ENCODE measurements at regions not wholly inside any gene's neighbourhood (a gene's known extent, or its start where the extent isn't known, plus 50 kb on each side); places are given as distances from the start of the nearest gene placed in this dataset.

- no peak for TF ChIP-seq CTCF (IDR thresholded peaks at IDR 0.05; ENCODE audit: unreplicated experiment)
- Mint-ChIP-seq H3K36me3 (ENCODE audit: low read depth, unreplicated experiment) (no peaks in the 10 kb centered on the region), H3K9me3 (ENCODE audit: unreplicated experiment) (no peaks in the 10 kb centered on the region), H3K27ac (ENCODE audit: unreplicated experiment) (no peak overlapping the region), H3K4me3 (ENCODE audit: unreplicated experiment) (no peak overlapping the region), H3K27me3 (ENCODE audit: unreplicated experiment) (no peaks in the 10 kb centered on the region), H3K4me1 (ENCODE audit: unreplicated experiment) (no peaks in the 10 kb centered on the region)
- no peak for DNase-seq (ENCODE audit: low spot score)
Observed at GRCh38 chr13:73610799-73611592, 523.2 kb downstream of the KLF12 start.

GRCh38 chr13:73608711-73609485 is 525.3 kb downstream of the KLF12 start:
- H3K4me3 Mint-ChIP-seq (ENCODE audit: unreplicated experiment), result no peak overlapping the region
- no peaks in the 10 kb centered on the region for H3K9me3 Mint-ChIP-seq (ENCODE audit: unreplicated experiment)
- no peak for DNase-seq (ENCODE audit: low spot score)
- no peak overlapping the region for H3K27ac Mint-ChIP-seq (ENCODE audit: unreplicated experiment)
- H3K27me3 Mint-ChIP-seq (ENCODE audit: unreplicated experiment), result no peaks in the 10 kb centered on the region
- TF ChIP-seq CTCF (IDR thresholded peaks at IDR 0.05; ENCODE audit: unreplicated experiment), result no peak
- H3K36me3 Mint-ChIP-seq (ENCODE audit: low read depth, unreplicated experiment), result no peaks in the 10 kb centered on the region
- H3K4me1 Mint-ChIP-seq (ENCODE audit: unreplicated experiment), result no peaks in the 10 kb centered on the region

- Mint-ChIP-seq H3K9me3 (ENCODE audit: unreplicated experiment) (no peaks in the 10 kb centered on the region), H3K27me3 (ENCODE audit: unreplicated experiment) (no peaks in the 10 kb centered on the region), H3K36me3 (ENCODE audit: low read depth, unreplicated experiment) (no peaks in the 10 kb centered on the region), H3K4me1 (ENCODE audit: unreplicated experiment) (no peaks in the 10 kb centered on the region), H3K4me3 (ENCODE audit: unreplicated experiment) (no peak overlapping the region), H3K27ac (ENCODE audit: unreplicated experiment) (no peak overlapping the region)
- no peak for DNase-seq (ENCODE audit: low spot score)
- no peak for TF ChIP-seq CTCF (IDR thresholded peaks at IDR 0.05; ENCODE audit: unreplicated experiment)
Observed at GRCh38 chr13:73608157-73608516, 526.1 kb downstream of the KLF12 start.

- Mint-ChIP-seq H3K27me3 (ENCODE audit: unreplicated experiment) (no peaks in the 10 kb centered on the region), H3K27ac (ENCODE audit: unreplicated experiment) (no peak overlapping the region)
Observed at GRCh38 chr13:73607489-73608156, 526.6 kb downstream of the KLF12 start.

More at GRCh38 chr13:73607489-73608156, 526.6 kb downstream of the KLF12 start:
- H3K9me3 Mint-ChIP-seq (ENCODE audit: unreplicated experiment), result no peaks in the 10 kb centered on the region
- H3K4me3 Mint-ChIP-seq (ENCODE audit: unreplicated experiment), result no peak overlapping the region
- H3K4me1 Mint-ChIP-seq (ENCODE audit: unreplicated experiment), result no peaks in the 10 kb centered on the region
- DNase-seq (ENCODE audit: low spot score), result no peak
- H3K36me3 Mint-ChIP-seq (ENCODE audit: low read depth, unreplicated experiment), result no peaks in the 10 kb centered on the region
- no peak for TF ChIP-seq CTCF (IDR thresholded peaks at IDR 0.05; ENCODE audit: unreplicated experiment)

All from endothelial cell (in vitro differentiated cells).